GM03348 (cell line): ENCODE measurements at regions not wholly inside any gene's neighbourhood (a gene's known extent, or its start where the extent isn't known, plus 50 kb on each side); places are given as distances from the start of the nearest gene placed in this dataset.

Experiments
- DNase-seq: peaks from one replicate; pipeline ENCODE4 v3.0.0; 2012; ENCODE audit warnings: low spot score

GRCh38 chr2:38203446-38203810 lies 127.5 kb upstream of the CYP1B1 start:
- no peak for DNase-seq

GRCh38 chr2:38202713-38203445 lies 126.9 kb upstream of the CYP1B1 start:
- no peak for DNase-seq

- DNase-seq = peak; percentile 33
Observed at GRCh38 chr2:38201784-38202183, 125.8 kb upstream of the CYP1B1 start.

GRCh38 chr2:38200598-38200997 lies 124.6 kb upstream of the CYP1B1 start:
- no peak for DNase-seq

- no peak for DNase-seq
Observed at GRCh38 chr2:38199127-38199526, 123.2 kb upstream of the CYP1B1 start.

GRCh38 chr2:38194751-38195150 lies 118.8 kb upstream of the CYP1B1 start:
- no peak for DNase-seq

- no peak for DNase-seq
Observed at GRCh38 chr2:38192976-38193375, 117.0 kb upstream of the CYP1B1 start.

GRCh38 chr2:38192046-38192445 lies 116.1 kb upstream of the CYP1B1 start:
- no peak for DNase-seq

- DNase-seq = no peak
Observed at GRCh38 chr2:38191516-38191915, 115.6 kb upstream of the CYP1B1 start.

- peak; percentile 78 for DNase-seq
Observed at GRCh38 chr2:38190542-38191218, 114.7 kb upstream of the CYP1B1 start.

- peak; percentile 77 for DNase-seq
Observed at GRCh38 chr2:38187541-38188011, 111.6 kb upstream of the CYP1B1 start.

GRCh38 chr2:38185012-38185491 lies 109.1 kb upstream of the CYP1B1 start:
- peak; percentile 47 for DNase-seq

GRCh38 chr2:38182492-38183003 lies 106.6 kb upstream of the CYP1B1 start:
- DNase-seq = no peak

GRCh38 chr2:38181806-38182491 lies 106.0 kb upstream of the CYP1B1 start:
- DNase-seq = no peak

GRCh38 chr2:38180754-38181153 lies 104.8 kb upstream of the CYP1B1 start:
- no peak for DNase-seq

- peak; percentile 70 for DNase-seq
Observed at GRCh38 chr2:38178556-38179419, 102.8 kb upstream of the CYP1B1 start.

GRCh38 chr2:38178119-38178518 lies 102.2 kb upstream of the CYP1B1 start:
- DNase-seq = peak; percentile 21

GRCh38 chr2:38176619-38177021 lies 100.7 kb upstream of the CYP1B1 start:
- peak; percentile 52 for DNase-seq

- DNase-seq = peak; percentile 80
Observed at GRCh38 chr2:38174646-38175423, 98.9 kb upstream of the CYP1B1 start.

- no peak for DNase-seq
Observed at GRCh38 chr2:38174131-38174530, 98.2 kb upstream of the CYP1B1 start.

GRCh38 chr2:38173683-38174082 lies 97.7 kb upstream of the CYP1B1 start:
- DNase-seq = no peak
